Activated CD8-positive, alpha-beta memory T cell treated with anti-CD3 and anti-CD28 coated beads for 36 hours (primary cell): ENCODE measurements at regions not wholly inside any gene's neighbourhood (a gene's known extent, or its start where the extent isn't known, plus 50 kb on each side); places are given as distances from the start of the nearest gene placed in this dataset.
"Not testable (repeated sequence)": the region's sequence is repeated elsewhere in the genome, so short reads cannot be mapped to it uniquely, and the experiment has no call there.

Source experiments
- CTCF ChIA-PET: fragments of 350-600 bp; sonication (Branson Sonifier 250); formaldehyde crosslinking; loops from one replicate; lab custom pipeline; 2021; ENCODE audit warnings: antibody characterized with exemption; lab: Charles Lee
- POLR2A ChIA-PET: fragments of 350-600 bp; sonication (Branson Sonifier 250); formaldehyde crosslinking; loops from one replicate; lab custom pipeline; 2021; ENCODE audit warnings: antibody characterized with exemption; lab: Charles Lee

GRCh38 chr5:12704955-12705354 is 800.7 kb upstream of the CTNND2 start:
- POLR2A ChIA-PET, result no interaction called here
- CTCF ChIA-PET, result no interaction called here

- ChIA-PET CTCF (no interaction called here), POLR2A (no interaction called here)
These were observed 799.0 kb upstream of the CTNND2 start for GRCh38 chr5:12703254-12703653.

- POLR2A ChIA-PET, result no interaction called here
- CTCF ChIA-PET, result no interaction called here
These were observed 791.4 kb upstream of the CTNND2 start for GRCh38 chr5:12695651-12696050.

GRCh38 chr5:12691330-12691729 is 787.1 kb upstream of the CTNND2 start:
- POLR2A ChIA-PET, result no interaction called here
- CTCF ChIA-PET, result no interaction called here

- CTCF ChIA-PET, result no interaction called here
- POLR2A ChIA-PET, result no interaction called here
These were observed 786.1 kb upstream of the CTNND2 start for GRCh38 chr5:12690361-12690760.

- CTCF ChIA-PET, result no interaction called here
- POLR2A ChIA-PET, result no interaction called here
These were observed 779.0 kb upstream of the CTNND2 start for GRCh38 chr5:12683249-12683648.

- POLR2A ChIA-PET, result no interaction called here
- CTCF ChIA-PET, result no interaction called here
These were observed 775.5 kb upstream of the CTNND2 start for GRCh38 chr5:12679731-12680130.

- CTCF ChIA-PET, result no interaction called here
- POLR2A ChIA-PET, result no interaction called here
These were observed 771.7 kb upstream of the CTNND2 start for GRCh38 chr5:12675959-12676358.

GRCh38 chr5:12672141-12672540 is 767.9 kb upstream of the CTNND2 start:
- CTCF ChIA-PET, result no interaction called here
- POLR2A ChIA-PET, result no interaction called here

- POLR2A ChIA-PET, result no interaction called here
- CTCF ChIA-PET, result no interaction called here
These were observed 765.1 kb upstream of the CTNND2 start for GRCh38 chr5:12669326-12669725.

GRCh38 chr5:12668564-12668963 is 764.3 kb upstream of the CTNND2 start:
- ChIA-PET CTCF (no interaction called here), POLR2A (no interaction called here)

- CTCF ChIA-PET, POLR2A ChIA-PET: not testable (repeated sequence)
These were observed 763.6 kb upstream of the CTNND2 start for GRCh38 chr5:12667818-12668217.

- CTCF ChIA-PET, POLR2A ChIA-PET: not testable (repeated sequence)
These were observed 761.5 kb upstream of the CTNND2 start for GRCh38 chr5:12665772-12666171.

- CTCF ChIA-PET, result no interaction called here
- POLR2A ChIA-PET, result no interaction called here
These were observed 758.5 kb upstream of the CTNND2 start for GRCh38 chr5:12662545-12663314.

- CTCF ChIA-PET, result no interaction called here
- POLR2A ChIA-PET, result no interaction called here
These were observed 757.5 kb upstream of the CTNND2 start for GRCh38 chr5:12661617-12662370.

- POLR2A ChIA-PET, CTCF ChIA-PET: not testable (repeated sequence)
These were observed 756.2 kb upstream of the CTNND2 start for GRCh38 chr5:12660279-12661107.

GRCh38 chr5:12659686-12660085 is 755.4 kb upstream of the CTNND2 start:
- CTCF ChIA-PET, result no interaction called here
- POLR2A ChIA-PET, result no interaction called here

- ChIA-PET POLR2A (no interaction called here), CTCF (no interaction called here)
These were observed 754.7 kb upstream of the CTNND2 start for GRCh38 chr5:12658871-12659446.

GRCh38 chr5:12657914-12658474 is 753.7 kb upstream of the CTNND2 start:
- CTCF ChIA-PET, POLR2A ChIA-PET: not testable (repeated sequence)

GRCh38 chr5:12655675-12656074 is 751.4 kb upstream of the CTNND2 start:
- CTCF ChIA-PET, result no interaction called here

More at GRCh38 chr5:12655675-12656074, 751.4 kb upstream of the CTNND2 start:
- POLR2A ChIA-PET, result no interaction called here
